Lung (tissue), 11 donors: ENCODE measurements at regions not wholly inside any gene's neighbourhood (a gene's known extent, or its start where the extent isn't known, plus 50 kb on each side); places are given as distances from the start of the nearest gene placed in this dataset.

Experiments
- ATAC-seq: fragments of 200-7000 bp; cut with Tn5 transposase; one replicate; pipeline ENCODE4 v1.9.1; 2020; ENCODE audit warnings: moderate number of reproducible peaks; ENCODE audit not compliant: insufficient read depth, low FRiP score
- DNase-seq, 3 donors: peaks; one replicate each; pipeline ENCODE4 v3.0.0-alpha.2; 2013 to 2017
- H3K27ac ChIP-seq, 2 donors: one replicate each; pipeline ENCODE4 v1.5.1; 2013; ENCODE audit warnings: mild to moderate bottlenecking in 2 of 2, moderate library complexity in 2 of 2, control low read depth in 1 of 2, inconsistent platforms in 1 of 2, low read depth in 1 of 2, low read length in 1 of 2
- H3K27me3 ChIP-seq, 3 donors: one replicate each; pipeline ENCODE4 v1.5.1; 2013; ENCODE audit warnings: low read length in 2 of 3; ENCODE audit not compliant: control insufficient read depth in 3 of 3, insufficient read depth in 3 of 3
- H3K36me3 ChIP-seq, 4 donors: one replicate each; pipeline ENCODE4 v1.5.1; 2013; ENCODE audit warnings: low read length in 4 of 4, mild to moderate bottlenecking in 1 of 4, moderate library complexity in 1 of 4; ENCODE audit not compliant: control insufficient read depth in 4 of 4, insufficient read depth in 4 of 4
- H3K4me1 ChIP-seq, 5 donors: one replicate each; pipeline ENCODE4 v1.5.1; 2013; ENCODE audit warnings: low read length in 5 of 5, mild to moderate bottlenecking in 2 of 5, moderate library complexity in 1 of 5; ENCODE audit not compliant: control insufficient read depth in 5 of 5, insufficient read depth in 5 of 5
- H3K4me3 ChIP-seq: one replicate; pipeline ENCODE4 v1.5.1; 2013; ENCODE audit warnings: mild to moderate bottlenecking, control low read depth, moderate library complexity
- H3K9ac ChIP-seq, 2 donors: one replicate each; pipeline ENCODE4 v1.5.1; 2013; ENCODE audit warnings: low read length in 2 of 2, control low read depth in 1 of 2; ENCODE audit not compliant: insufficient read depth in 1 of 2
- H3K9me3 ChIP-seq, 4 donors: one replicate each; pipeline ENCODE4 v1.5.1; 2013; ENCODE audit warnings: low read length in 3 of 4, mild to moderate bottlenecking in 1 of 4, moderate library complexity in 1 of 4; ENCODE audit not compliant: control insufficient read depth in 4 of 4, insufficient read depth in 3 of 4
- CTCF ChIP-seq: IDR thresholded peaks from 2 replicates; pipeline ENCODE4 v1.5.1; 2012; ENCODE audit warnings: mild to moderate bottlenecking; ENCODE audit errors: control extremely low read depth, extremely low read depth
- WGBS, 2 donors: extraction: QIAGEN DNeasy Blood & Tissue Kit; methylation state at CpG; one replicate each; pipeline ENCODE4 v1.1.7; 2013; 5-methylcytosine and 5-hydroxymethylcytosine counted together
- donor health status: control.
- donor health status: control.
- donor health status: Bipolar disorder and iron deficiency.
- donor health status: healthy.
- donor health status: DM: yes; HTN: yes; CAD: no.

- Histone ChIP-seq H3K27me3 (no peaks in the 10 kb centered on the region), H3K9ac (no peak overlapping the region), H3K9me3 (peaks cover 0 to 3% (median 0%) of the 10 kb centered on the region in 4 donors), H3K4me3 (no peak overlapping the region), H3K36me3 (no peaks in the 10 kb centered on the region), H3K27ac (no peak overlapping the region), H3K4me1 (peaks cover 0 to 43% (median 12%) of the 10 kb centered on the region in 5 donors)
- ATAC-seq: no peak
- WGBS, 2 donors: 47 to 51% methylated on average over 5 of the region's 5 CpGs
- peak in 1 of 3 donors; percentile 39 for DNase-seq
- no peak for TF ChIP-seq CTCF
These were observed 292.0 kb downstream of the RPLP1 start for GRCh38 chr15:69744391-69745162.

- no peak for ATAC-seq
These were observed 294.6 kb downstream of the RPLP1 start for GRCh38 chr15:69747193-69747592.

GRCh38 chr15:69748131-69748530, 295.5 kb downstream of the RPLP1 start:
- TF ChIP-seq CTCF: no peak
- Histone ChIP-seq H3K27me3 (no peaks in the 10 kb centered on the region), H3K36me3 (no peaks in the 10 kb centered on the region), H3K4me1 (peaks cover 0 to 53% (median 21%) of the 10 kb centered on the region in 5 donors), H3K9me3 (no peaks in the 10 kb centered on the region), H3K9ac (no peak overlapping the region), H3K27ac (no peak overlapping the region), H3K4me3 (no peak overlapping the region)
- WGBS, 2 donors: 86 to 92% methylated on average over 7 of the region's 7 CpGs
- ATAC-seq (no peak), DNase-seq (no peak)

More at GRCh38 chr15:69747193-69747592, 294.6 kb downstream of the RPLP1 start:
- no peak overlapping the region for H3K9ac ChIP-seq
- DNase-seq: no peak
- TF ChIP-seq CTCF: no peak
- peaks cover 0 to 53% (median 21%) of the 10 kb centered on the region in 5 donors for H3K4me1 ChIP-seq
- H3K9me3 ChIP-seq: no peaks in the 10 kb centered on the region
- H3K27me3 ChIP-seq: no peaks in the 10 kb centered on the region
- no peaks in the 10 kb centered on the region for H3K36me3 ChIP-seq
- no peak overlapping the region for H3K27ac ChIP-seq
- 88 to 98% methylated on average over 5 of the region's 5 CpGs for WGBS, 2 donors
- no peak overlapping the region for H3K4me3 ChIP-seq
